MM.1S (cell line): ENCODE measurements at regions not wholly inside any gene's neighbourhood (a gene's known extent, or its start where the extent isn't known, plus 50 kb on each side); places are given as distances from the start of the nearest gene placed in this dataset.

Experiments used
- DNase-seq: peaks from one replicate; pipeline ENCODE4 v3.0.0-alpha.2; 2015
- H2AFZ ChIP-seq: fragments of 300-600 bp; sonication (generic); 2 replicates; pipeline ENCODE4 v1.6.0; 2016; ENCODE audit warnings: antibody characterized with exemption, low read length
- H3F3A ChIP-seq: fragments of 300-600 bp; sonication (generic); 2 replicates; pipeline ENCODE4 v1.6.1; 2016; ENCODE audit warnings: mild to moderate bottlenecking, antibody characterized with exemption, low read length, moderate library complexity, mixed read lengths; ENCODE audit not compliant: insufficient read depth
- H3K27ac ChIP-seq: fragments of 300-600 bp; sonication (generic); 2 replicates; pipeline ENCODE4 v1.5.1; 2016; ENCODE audit warnings: mild to moderate bottlenecking, low read length
- H3K27me3 ChIP-seq: fragments of 300-600 bp; sonication (generic); replicated peaks from 2 replicates; pipeline ENCODE4 v1.6.0; 2016; ENCODE audit warnings: low read length; ENCODE audit not compliant: insufficient read depth
- H3K36me3 ChIP-seq: fragments of 300-600 bp; sonication (generic); replicated peaks from 2 replicates; pipeline ENCODE4 v1.6.1; 2016; ENCODE audit warnings: mild to moderate bottlenecking, low read length, mixed read lengths; ENCODE audit not compliant: insufficient read depth
- H3K4me1 ChIP-seq: fragments of 300-600 bp; sonication (generic); 2 replicates; pipeline ENCODE4 v1.6.1; 2016; ENCODE audit warnings: low read length, mixed read lengths
- H3K4me2 ChIP-seq: fragments of 300-600 bp; sonication (generic); 2 replicates; pipeline ENCODE4 v1.6.0; 2016; ENCODE audit warnings: low read depth, low read length
- H3K4me3 ChIP-seq: fragments of 300-600 bp; sonication (generic); 2 replicates; pipeline ENCODE4 v1.5.1; 2016; ENCODE audit warnings: low read length, mixed read lengths
- H3K79me2 ChIP-seq: fragments of 300-600 bp; sonication (generic); 2 replicates; pipeline ENCODE4 v1.6.1; 2016; ENCODE audit warnings: mixed run types, low read length, mixed read lengths
- H3K9ac ChIP-seq: fragments of 300-600 bp; sonication (generic); 2 replicates; pipeline ENCODE4 v1.6.1; 2016; ENCODE audit warnings: low read length, mixed read lengths
- H3K9me2 ChIP-seq: fragments of 300-600 bp; sonication (generic); replicated peaks from 2 replicates; pipeline ENCODE4 v1.6.1; 2016; ENCODE audit warnings: mild to moderate bottlenecking, low read length, mixed read lengths; ENCODE audit not compliant: insufficient read depth
- H3K9me3 ChIP-seq: fragments of 300-600 bp; sonication (generic); replicated peaks from 2 replicates; pipeline ENCODE4 v1.6.1; 2016; ENCODE audit warnings: mild to moderate bottlenecking, low read length, mixed read lengths; ENCODE audit not compliant: insufficient read depth
- H4K20me1 ChIP-seq: fragments of 300-600 bp; sonication (generic); 2 replicates; pipeline ENCODE4 v1.6.1; 2016; ENCODE audit warnings: mild to moderate bottlenecking, low read length, moderate library complexity, mixed read lengths; ENCODE audit not compliant: insufficient read depth
- EZH2 ChIP-seq: fragments of 300-600 bp; sonication (generic); optimal IDR thresholded peaks from 2 replicates; pipeline ENCODE3; 2017; ENCODE audit warnings: low read depth, mild to moderate bottlenecking, antibody characterized with exemption, low read length, mixed read lengths
- EZH2phosphoT487 ChIP-seq: fragments of 300-600 bp; sonication (generic); IDR thresholded peaks from 2 replicates; pipeline ENCODE4 v1.6.1; 2018; ENCODE audit warnings: antibody characterized with exemption, low read length
- TF ChIP-seq, protein P1 (sequence below): fragments of 300-600 bp; sonication (generic); IDR thresholded peaks from 2 replicates; pipeline ENCODE4 v1.5.1; 2016; ENCODE audit warnings: antibody characterized with exemption, low read length, mixed read lengths

DNA sequence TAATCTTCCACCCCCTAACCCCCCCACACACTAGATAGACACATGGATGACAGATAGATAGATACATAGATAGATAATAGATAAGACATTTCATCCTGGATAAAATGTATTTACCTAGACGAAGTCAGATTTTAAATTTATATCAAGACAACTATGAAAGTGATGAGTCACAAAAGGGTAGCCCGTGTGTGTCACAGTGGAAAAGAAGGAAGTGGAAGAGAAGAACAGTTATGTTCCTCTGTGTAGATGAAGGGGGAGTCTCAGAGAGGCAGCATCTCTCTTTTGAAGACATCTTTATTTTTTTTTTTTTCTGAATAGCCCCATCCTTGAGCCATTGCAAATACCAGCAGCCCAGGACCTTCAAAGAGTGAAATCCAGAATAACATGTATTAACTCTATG lies 121.7 kb upstream of the VGLL2 start:
- Histone ChIP-seq H3K4me2 (no peak overlapping the region), H3K36me3 (no peaks in the 10 kb centered on the region), H3K4me1 (peaks cover 17% of the 10 kb centered on the region), H3K9me2 (no peaks in the 10 kb centered on the region), H3K9me3 (no peaks in the 10 kb centered on the region), H3K27ac (no peak overlapping the region), H3F3A (no peaks in the 10 kb centered on the region), H2AFZ (no peak overlapping the region), H3K27me3 (no peaks in the 10 kb centered on the region), H3K4me3 (no peak overlapping the region), H4K20me1 (no peaks in the 10 kb centered on the region), H3K79me2 (no peaks in the 10 kb centered on the region), H3K9ac (no peak overlapping the region)
- TF ChIP-seq EZH2 = no peak
- no peak for TF ChIP-seq EZH2phosphoT487
- TF ChIP-seq, protein P1, sequence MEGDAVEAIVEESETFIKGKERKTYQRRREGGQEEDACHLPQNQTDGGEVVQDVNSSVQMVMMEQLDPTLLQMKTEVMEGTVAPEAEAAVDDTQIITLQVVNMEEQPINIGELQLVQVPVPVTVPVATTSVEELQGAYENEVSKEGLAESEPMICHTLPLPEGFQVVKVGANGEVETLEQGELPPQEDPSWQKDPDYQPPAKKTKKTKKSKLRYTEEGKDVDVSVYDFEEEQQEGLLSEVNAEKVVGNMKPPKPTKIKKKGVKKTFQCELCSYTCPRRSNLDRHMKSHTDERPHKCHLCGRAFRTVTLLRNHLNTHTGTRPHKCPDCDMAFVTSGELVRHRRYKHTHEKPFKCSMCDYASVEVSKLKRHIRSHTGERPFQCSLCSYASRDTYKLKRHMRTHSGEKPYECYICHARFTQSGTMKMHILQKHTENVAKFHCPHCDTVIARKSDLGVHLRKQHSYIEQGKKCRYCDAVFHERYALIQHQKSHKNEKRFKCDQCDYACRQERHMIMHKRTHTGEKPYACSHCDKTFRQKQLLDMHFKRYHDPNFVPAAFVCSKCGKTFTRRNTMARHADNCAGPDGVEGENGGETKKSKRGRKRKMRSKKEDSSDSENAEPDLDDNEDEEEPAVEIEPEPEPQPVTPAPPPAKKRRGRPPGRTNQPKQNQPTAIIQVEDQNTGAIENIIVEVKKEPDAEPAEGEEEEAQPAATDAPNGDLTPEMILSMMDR = no peak
- DNase-seq = no peak

DNA sequence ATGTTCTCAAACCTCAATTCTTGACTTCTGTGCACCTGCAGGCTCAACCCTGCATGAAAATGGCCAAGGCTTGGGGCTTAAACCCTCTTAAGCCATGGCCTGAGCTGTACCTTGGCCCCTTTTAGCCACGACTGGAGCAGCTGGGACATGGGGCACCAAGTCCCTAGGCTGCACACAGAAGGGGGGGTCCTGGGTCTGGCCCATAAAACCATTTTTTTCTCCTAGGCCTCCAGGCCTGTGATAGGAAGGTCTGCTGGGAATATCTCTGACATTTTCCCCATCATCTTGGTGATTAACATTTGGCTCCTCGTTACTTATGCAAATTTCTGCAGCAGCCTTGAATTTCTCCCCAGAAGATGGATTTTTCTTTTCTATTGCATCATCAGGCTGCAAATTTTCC lies 119.4 kb upstream of the VGLL2 start:
- Histone ChIP-seq H3K9me2 (no peaks in the 10 kb centered on the region), H3K4me2 (no peak overlapping the region), H3K36me3 (no peaks in the 10 kb centered on the region), H3K79me2 (no peaks in the 10 kb centered on the region), H3K27ac (no peak overlapping the region), H2AFZ (no peak overlapping the region), H3K9me3 (no peaks in the 10 kb centered on the region), H3K4me1 (no peaks in the 10 kb centered on the region), H3F3A (no peaks in the 10 kb centered on the region), H3K27me3 (no peaks in the 10 kb centered on the region), H3K4me3 (no peak overlapping the region), H4K20me1 (no peaks in the 10 kb centered on the region), H3K9ac (no peak overlapping the region)
- TF ChIP-seq EZH2phosphoT487 (no peak), EZH2 (no peak)
- TF ChIP-seq, protein P1 = no peak
- no peak for DNase-seq

- Histone ChIP-seq H3K4me3 (no peak overlapping the region), H3K36me3 (no peaks in the 10 kb centered on the region), H3K9me2 (no peaks in the 10 kb centered on the region), H3K4me1 (no peaks in the 10 kb centered on the region), H3K9me3 (no peaks in the 10 kb centered on the region), H4K20me1 (no peaks in the 10 kb centered on the region), H2AFZ (no peak overlapping the region), H3K27ac (no peak overlapping the region), H3F3A (no peaks in the 10 kb centered on the region), H3K4me2 (no peak overlapping the region), H3K27me3 (no peaks in the 10 kb centered on the region), H3K9ac (no peak overlapping the region), H3K79me2 (no peaks in the 10 kb centered on the region)
- no peak for TF ChIP-seq EZH2phosphoT487
- TF ChIP-seq EZH2 = no peak
- TF ChIP-seq, protein P1 = no peak
- no peak for DNase-seq
Measured at GRCh38 chr6:117149324-117149723, 116.0 kb upstream of the VGLL2 start.
